T-helper 1 cell treated with Interleukin-12 subunit alpha and Interleukin-12 subunit beta and Interleukin-4 antibody, amounts not matched to agents 30 μg/mL and 1 μg/mL, for 36 hours (primary cell): ENCODE measurements at regions not wholly inside any gene's neighbourhood (a gene's known extent, or its start where the extent isn't known, plus 50 kb on each side); places are given as distances from the start of the nearest gene placed in this dataset.

Experiments used
- H3K27ac Mint-ChIP-seq: one replicate; pipeline ENCODE4 v1.8.0; 2021; ENCODE audit warnings: mild to moderate bottlenecking, mixed read lengths
- H3K27me3 Mint-ChIP-seq: one replicate; pipeline ENCODE4 v1.8.0; 2021; ENCODE audit warnings: low read depth, mixed read lengths
- H3K36me3 Mint-ChIP-seq: one replicate; pipeline ENCODE4 v1.8.0; 2021; ENCODE audit warnings: low read depth, mixed read lengths
- H3K4me1 Mint-ChIP-seq: one replicate; pipeline ENCODE4 v1.8.0; 2021; ENCODE audit warnings: low read depth, mixed read lengths
- H3K4me3 Mint-ChIP-seq: one replicate; pipeline ENCODE4 v1.8.0; 2021; ENCODE audit warnings: mild to moderate bottlenecking, moderate library complexity, mixed read lengths
- H3K9me3 Mint-ChIP-seq: one replicate; pipeline ENCODE4 v1.8.0; 2021; ENCODE audit warnings: mixed read lengths

DNA sequence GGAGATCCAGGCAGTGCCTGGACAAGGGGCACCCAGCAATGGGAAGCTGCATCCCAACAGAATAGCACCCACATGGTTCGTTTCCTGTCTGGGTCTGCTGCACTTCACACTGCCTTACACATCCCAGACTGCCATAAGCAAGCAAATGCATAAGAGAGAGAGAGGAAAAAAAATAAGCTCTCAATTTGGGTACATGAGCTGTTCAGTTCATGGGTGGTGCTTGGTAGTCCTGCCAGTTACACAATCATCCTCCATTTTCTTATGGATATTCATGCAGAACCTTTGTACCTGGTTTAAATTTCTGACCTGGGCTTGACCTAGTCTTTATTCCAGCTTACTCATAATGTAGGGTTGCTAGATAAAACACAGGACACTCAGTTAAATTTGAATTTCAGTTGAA, 733.6 kb downstream of the TNS3 start:
- Mint-ChIP-seq H3K27me3 (no peaks in the 10 kb centered on the region), H3K36me3 (no peaks in the 10 kb centered on the region), H3K4me3 (no peak overlapping the region), H3K9me3 (peaks cover 4% of the 10 kb centered on the region), H3K4me1 (no peaks in the 10 kb centered on the region), H3K27ac (no peak overlapping the region)

DNA sequence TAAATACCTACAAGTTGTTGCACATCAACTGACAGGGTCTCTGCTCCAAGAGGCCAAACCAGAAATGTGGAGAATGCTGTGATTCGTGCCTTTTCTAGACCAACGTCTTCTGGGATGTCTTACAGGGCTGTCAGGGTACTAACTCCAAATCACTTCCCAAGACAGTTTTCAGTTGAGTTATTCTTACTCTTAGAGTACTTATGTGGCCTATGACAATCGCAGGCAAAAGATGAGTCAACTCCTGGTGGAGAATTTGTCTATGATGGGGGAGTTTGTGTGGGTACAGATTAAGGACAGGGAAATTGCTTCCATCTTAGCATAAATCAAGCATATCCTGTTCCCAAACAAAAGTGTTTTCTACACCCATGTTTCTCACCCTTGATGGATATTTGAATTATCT, 734.8 kb downstream of the TNS3 start:
- Mint-ChIP-seq H3K4me3 (no peak overlapping the region), H3K4me1 (no peaks in the 10 kb centered on the region), H3K27me3 (no peaks in the 10 kb centered on the region), H3K36me3 (no peaks in the 10 kb centered on the region), H3K9me3 (peaks cover 4% of the 10 kb centered on the region), H3K27ac (no peak overlapping the region)

DNA sequence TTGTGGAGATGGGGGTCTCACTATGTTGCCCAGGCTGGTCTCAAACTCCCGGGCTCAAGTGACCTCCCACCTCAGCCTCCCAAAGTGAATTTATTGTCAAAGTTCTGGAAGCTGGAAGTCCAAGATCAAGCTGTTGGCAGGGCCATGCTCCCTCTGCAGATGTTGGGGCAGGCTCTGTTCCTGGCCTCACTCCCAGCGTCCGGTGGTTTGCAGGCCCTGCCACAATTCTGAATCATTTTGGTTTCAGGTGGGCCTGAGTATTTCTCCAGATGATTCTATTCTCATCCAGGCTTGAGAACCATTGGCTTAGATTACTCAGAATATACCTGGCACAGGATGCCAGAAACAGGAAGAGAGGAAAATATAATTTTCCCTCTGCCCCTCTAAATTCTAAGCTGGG, 737.4 kb downstream of the TNS3 start:
- H3K27me3 Mint-ChIP-seq: no peaks in the 10 kb centered on the region
- no peak overlapping the region for H3K4me3 Mint-ChIP-seq

DNA sequence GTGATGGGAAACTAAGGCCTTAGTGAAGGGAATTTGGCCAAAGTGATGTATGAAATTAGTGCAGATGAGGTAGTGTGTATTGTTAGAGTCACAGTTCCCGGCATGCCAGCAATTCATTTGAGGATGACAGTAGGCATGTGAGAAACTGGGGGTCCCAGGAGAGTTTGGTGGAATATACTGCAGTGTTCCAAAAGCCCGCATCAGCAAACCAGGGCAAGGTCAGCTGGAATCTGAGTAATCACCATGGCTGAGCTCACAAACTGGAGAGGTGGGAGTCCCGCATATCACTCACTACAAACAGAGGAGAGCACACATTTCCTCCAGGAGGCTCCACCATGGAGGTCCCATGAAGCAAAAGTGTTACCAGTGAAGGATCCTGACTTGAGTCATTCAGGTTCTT, 740.7 kb downstream of the TNS3 start:
- Mint-ChIP-seq H3K4me1 (no peaks in the 10 kb centered on the region), H3K36me3 (no peaks in the 10 kb centered on the region), H3K9me3 (peaks cover 1% of the 10 kb centered on the region), H3K27ac (no peak overlapping the region), H3K27me3 (no peaks in the 10 kb centered on the region), H3K4me3 (no peak overlapping the region)

More for the DNA sequence above, 737.4 kb downstream of the TNS3 start:
- no peaks in the 10 kb centered on the region for H3K36me3 Mint-ChIP-seq
- peaks cover 4% of the 10 kb centered on the region for H3K9me3 Mint-ChIP-seq
- no peak overlapping the region for H3K27ac Mint-ChIP-seq
- H3K4me1 Mint-ChIP-seq: no peaks in the 10 kb centered on the region

DNA sequence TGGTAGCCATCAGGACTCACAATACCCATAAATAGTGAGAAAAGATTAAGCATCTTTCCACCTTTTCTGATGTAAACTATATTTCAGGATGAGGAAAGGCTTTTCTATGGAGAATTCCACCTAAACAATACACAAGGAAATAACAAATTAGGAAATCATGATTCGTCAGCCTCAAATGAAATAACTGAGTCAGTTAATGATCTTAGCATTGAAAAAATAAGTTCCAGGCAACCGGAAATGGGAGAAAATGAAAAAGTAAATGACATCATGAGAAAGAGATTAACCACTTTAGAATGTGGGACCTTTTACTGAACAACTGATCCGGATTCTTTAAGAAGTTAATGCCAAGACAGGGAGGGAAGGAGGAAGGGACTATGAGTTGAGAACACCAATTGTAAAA, 742.3 kb downstream of the TNS3 start:
- Mint-ChIP-seq H3K27ac (no peak overlapping the region), H3K4me1 (no peaks in the 10 kb centered on the region), H3K4me3 (no peak overlapping the region), H3K36me3 (no peaks in the 10 kb centered on the region), H3K9me3 (no peaks in the 10 kb centered on the region), H3K27me3 (no peaks in the 10 kb centered on the region)

DNA sequence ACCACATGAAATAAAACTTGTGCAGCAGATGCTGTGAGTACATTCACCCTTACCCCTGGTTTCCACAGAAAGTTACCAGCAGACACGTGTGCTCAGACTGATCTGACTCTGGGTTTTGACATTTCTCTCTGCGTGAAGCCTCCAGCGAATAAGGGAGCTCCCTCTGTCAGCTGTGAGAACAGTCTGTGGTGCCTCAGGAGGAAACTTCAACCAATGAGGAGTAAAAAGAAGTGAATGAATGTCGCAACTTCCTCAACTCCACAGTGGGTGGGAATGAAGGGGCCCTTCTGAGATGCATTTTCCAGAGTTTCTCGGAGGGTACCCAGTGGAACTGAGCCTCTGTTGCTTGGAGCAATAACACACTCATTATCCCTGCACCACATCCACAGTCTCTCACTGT, 743.4 kb downstream of the TNS3 start:
- Mint-ChIP-seq H3K4me1 (no peaks in the 10 kb centered on the region), H3K36me3 (no peaks in the 10 kb centered on the region), H3K4me3 (no peak overlapping the region), H3K27me3 (no peaks in the 10 kb centered on the region), H3K27ac (no peak overlapping the region), H3K9me3 (no peaks in the 10 kb centered on the region)

DNA sequence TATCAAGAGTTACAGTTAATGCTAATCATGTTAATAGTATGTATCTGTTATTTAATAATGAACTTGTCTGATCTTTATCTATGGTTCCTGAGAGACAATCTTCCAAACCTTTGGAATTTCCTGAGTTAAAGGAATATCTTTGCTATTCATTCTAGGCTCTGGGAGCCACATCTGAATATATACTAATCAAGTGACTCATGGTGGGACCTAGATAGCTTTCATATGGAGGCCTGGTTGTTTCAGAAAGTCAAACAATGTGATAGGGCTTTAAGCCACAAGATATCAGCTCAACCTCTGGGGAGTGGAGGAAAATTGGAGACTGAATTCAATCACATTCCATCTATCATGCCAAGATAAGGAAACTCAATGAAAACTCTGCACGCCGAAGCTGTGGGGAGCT, 746.4 kb downstream of the TNS3 start:
- no peaks in the 10 kb centered on the region for H3K27me3 Mint-ChIP-seq
- no peaks in the 10 kb centered on the region for H3K36me3 Mint-ChIP-seq
- no peaks in the 10 kb centered on the region for H3K9me3 Mint-ChIP-seq
- H3K4me3 Mint-ChIP-seq: no peak overlapping the region
- H3K4me1 Mint-ChIP-seq: no peaks in the 10 kb centered on the region
- no peak overlapping the region for H3K27ac Mint-ChIP-seq

DNA sequence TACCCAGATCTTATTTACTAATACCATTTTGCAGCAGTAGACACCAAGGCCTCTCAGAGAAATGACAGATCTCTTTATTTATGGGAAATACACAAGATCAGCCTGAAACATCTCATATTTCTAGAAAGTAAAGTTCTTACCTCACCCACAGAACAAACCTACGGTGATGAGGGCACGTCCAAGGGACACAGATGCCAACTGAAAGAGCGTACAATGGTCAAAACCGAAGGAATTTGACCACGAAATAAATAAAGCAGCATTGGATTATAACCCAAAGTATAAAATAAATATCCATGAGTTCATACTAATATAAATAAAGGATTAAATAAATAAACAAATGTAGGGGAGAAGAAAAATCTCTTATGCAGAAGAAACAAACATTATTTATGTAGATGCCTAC, 747.0 kb downstream of the TNS3 start:
- no peak overlapping the region for H3K27ac Mint-ChIP-seq
- no peaks in the 10 kb centered on the region for H3K27me3 Mint-ChIP-seq
- H3K36me3 Mint-ChIP-seq: no peaks in the 10 kb centered on the region
- no peak overlapping the region for H3K4me3 Mint-ChIP-seq
- H3K9me3 Mint-ChIP-seq: no peaks in the 10 kb centered on the region
- no peaks in the 10 kb centered on the region for H3K4me1 Mint-ChIP-seq

DNA sequence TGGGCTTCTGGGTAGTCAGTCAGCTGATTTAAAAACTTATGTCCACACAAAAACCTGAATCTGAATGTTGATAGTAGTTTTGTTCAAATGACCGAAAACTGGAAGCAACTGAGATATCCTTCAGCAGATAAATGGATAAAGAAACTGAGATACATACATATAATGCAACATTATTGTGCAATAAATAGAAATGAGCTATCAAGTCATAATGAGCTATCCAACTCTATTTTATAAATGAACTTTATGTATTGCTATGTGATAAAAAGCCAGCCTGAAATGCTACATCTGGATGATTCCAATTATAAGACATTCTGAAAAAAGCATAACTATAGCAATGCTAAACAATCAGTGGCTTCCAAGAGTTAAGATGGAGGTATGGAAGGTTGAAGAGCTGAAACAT, 748.7 kb downstream of the TNS3 start:
- Mint-ChIP-seq H3K27ac (no peak overlapping the region), H3K9me3 (peaks cover 4% of the 10 kb centered on the region), H3K4me3 (no peak overlapping the region), H3K4me1 (no peaks in the 10 kb centered on the region), H3K27me3 (no peaks in the 10 kb centered on the region), H3K36me3 (no peaks in the 10 kb centered on the region)

DNA sequence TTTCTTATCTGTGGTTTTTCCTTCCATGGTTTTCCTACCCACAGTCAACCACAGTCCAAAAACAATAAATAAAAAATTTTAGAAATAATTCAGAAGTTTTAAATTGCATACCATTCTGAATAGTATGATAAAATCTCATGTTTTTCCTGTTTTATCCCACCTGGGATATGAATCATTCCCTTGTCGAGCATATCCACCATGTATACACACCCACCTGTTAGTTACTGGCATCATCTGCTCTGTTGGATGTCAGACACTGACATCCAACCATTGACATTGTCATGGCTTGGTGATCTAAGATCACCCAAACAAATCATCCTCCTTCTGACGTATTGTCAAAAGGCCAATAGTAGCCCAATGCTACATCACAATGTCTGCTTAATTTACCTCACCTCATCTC, 749.8 kb downstream of the TNS3 start:
- Mint-ChIP-seq H3K27me3 (no peaks in the 10 kb centered on the region), H3K4me3 (no peak overlapping the region), H3K36me3 (no peaks in the 10 kb centered on the region), H3K27ac (no peak overlapping the region), H3K9me3 (peaks cover 5% of the 10 kb centered on the region), H3K4me1 (no peaks in the 10 kb centered on the region)

DNA sequence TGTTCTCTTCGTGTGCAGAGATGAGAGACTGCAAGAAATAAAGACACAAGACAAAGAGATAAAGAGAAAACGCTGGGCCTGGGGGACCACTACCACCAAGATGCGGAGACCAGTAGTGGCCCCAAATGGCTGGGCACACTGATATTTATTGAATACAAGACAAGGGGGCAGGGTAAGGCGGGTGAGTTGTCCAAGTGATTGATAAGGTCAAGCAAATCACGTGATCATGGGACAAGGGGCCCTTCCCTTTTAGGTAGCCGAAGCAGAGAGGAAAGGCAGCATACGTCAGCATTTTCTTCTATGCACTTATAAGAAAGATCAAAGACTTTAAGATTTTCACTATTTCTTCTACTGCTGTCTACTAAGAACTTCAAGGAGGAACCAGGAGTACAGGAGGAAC, 762.1 kb downstream of the TNS3 start:
- Mint-ChIP-seq H3K27me3 (no peaks in the 10 kb centered on the region), H3K9me3 (peaks cover 15% of the 10 kb centered on the region), H3K36me3 (no peaks in the 10 kb centered on the region), H3K4me1 (no peaks in the 10 kb centered on the region), H3K27ac (no peak overlapping the region), H3K4me3 (no peak overlapping the region)

DNA sequence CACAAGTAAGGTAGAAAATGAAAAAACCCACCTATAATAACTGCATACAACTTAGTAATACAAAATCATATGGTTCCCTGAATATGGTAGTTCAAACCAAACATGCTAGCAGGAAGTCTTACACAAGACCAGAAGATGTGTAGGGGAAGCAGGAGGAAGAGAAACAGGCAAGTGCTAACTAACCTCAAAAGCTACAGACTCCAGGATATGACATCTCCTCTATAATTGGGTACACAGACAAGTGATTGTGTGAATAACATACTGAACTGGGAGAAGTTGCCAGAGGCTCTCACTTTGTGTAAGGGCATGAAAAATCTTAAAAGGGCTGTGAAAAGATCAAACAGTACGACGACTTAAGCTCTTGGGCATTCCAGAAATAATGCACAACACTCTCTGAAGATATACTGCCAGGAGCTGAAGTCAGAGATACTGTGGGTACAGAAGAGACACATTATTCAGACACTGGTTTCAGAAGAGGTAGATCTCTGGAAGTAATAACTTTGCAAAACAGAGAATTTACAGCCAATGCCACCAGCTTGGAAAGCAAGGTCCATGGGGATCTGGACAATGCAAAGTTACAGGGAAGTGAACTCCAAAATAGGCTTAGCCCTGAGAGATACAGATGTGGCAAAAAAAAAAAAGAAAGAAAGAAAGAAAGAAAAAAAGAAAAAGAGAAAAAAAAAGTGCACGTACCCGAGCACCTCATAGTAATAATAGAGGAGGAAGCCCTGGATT, 767.2 kb downstream of the TNS3 start:
- no peaks in the 10 kb centered on the region for H3K36me3 Mint-ChIP-seq
- H3K4me1 Mint-ChIP-seq: no peaks in the 10 kb centered on the region
- no peaks in the 10 kb centered on the region for H3K27me3 Mint-ChIP-seq
- H3K9me3 Mint-ChIP-seq: peaks cover 25% of the 10 kb centered on the region
- H3K27ac Mint-ChIP-seq: no peak overlapping the region
- no peak overlapping the region for H3K4me3 Mint-ChIP-seq

DNA sequence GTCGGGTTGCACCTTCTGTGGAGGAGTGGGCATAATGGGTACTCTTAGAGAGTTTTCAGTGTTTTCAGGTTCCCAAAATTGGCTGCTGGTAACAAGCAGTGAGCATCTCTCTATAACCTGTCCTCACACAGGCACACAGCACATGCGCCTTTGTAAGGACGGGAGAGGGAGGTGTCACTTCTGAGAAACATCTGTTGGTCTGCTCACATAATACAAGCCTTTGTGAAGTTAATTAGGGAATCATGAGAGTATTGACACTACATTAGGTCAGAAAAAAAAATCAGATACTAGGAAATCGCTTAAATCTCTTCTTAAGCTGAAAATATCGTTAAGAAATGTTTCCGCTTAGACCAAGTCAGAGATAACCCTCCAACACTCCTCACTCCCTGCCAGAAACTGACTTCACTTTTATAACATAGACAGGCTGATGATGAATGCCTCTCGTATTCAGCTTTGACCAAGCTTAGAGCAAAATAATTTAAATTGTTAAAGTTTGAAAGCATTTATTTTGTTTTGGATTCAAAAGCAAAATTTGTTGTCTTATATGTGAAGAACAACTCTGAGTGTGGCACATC, 769.7 kb downstream of the TNS3 start:
- H3K36me3 Mint-ChIP-seq: no peaks in the 10 kb centered on the region
- H3K27me3 Mint-ChIP-seq: no peaks in the 10 kb centered on the region
- peaks cover 31% of the 10 kb centered on the region for H3K9me3 Mint-ChIP-seq
- H3K27ac Mint-ChIP-seq: no peak overlapping the region
- no peaks in the 10 kb centered on the region for H3K4me1 Mint-ChIP-seq
- no peak overlapping the region for H3K4me3 Mint-ChIP-seq

DNA sequence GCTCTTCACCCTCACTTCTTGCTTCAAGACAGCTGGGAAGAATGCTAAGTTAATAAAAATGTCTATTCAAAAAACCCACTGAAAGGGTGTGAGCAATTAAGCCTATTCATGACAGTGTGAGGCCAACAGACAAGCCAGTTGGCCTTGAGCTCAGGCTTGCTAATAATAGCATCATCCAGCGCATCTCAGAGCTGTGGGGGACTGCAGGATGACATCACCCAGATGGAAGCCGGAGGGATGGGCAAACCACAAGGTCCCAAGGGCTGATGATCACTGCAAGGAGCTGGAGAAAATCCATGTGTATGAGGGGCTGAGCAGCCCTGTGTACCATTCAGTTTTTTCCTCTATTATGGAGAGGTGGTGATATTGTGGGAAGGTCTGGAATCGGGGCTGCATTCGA, 770.4 kb downstream of the TNS3 start:
- H3K4me1 Mint-ChIP-seq: no peaks in the 10 kb centered on the region
- H3K4me3 Mint-ChIP-seq: no peak overlapping the region
- H3K27ac Mint-ChIP-seq: no peak overlapping the region
- no peaks in the 10 kb centered on the region for H3K36me3 Mint-ChIP-seq
- H3K9me3 Mint-ChIP-seq: peaks cover 32% of the 10 kb centered on the region
- no peaks in the 10 kb centered on the region for H3K27me3 Mint-ChIP-seq

DNA sequence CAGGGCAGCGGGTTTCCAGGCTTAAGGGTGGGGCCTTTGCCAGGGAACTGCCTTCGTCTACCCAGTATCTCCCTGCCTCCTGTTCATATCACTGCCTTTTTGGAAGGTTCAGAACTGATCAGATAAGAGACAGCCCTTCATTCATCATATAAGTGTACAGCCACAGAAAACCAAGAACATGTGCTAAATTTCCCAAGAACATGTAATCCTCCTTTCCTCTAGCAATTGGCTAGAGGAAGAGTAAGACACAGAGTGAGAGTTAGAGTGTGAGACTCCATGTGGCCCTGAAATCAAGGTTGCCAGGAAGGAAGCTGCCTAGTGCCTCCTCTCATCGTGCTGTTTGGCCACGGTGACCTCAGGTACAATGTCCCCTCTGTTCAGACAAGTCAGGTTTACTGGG, 770.9 kb downstream of the TNS3 start:
- H3K4me3 Mint-ChIP-seq: no peak overlapping the region

DNA sequence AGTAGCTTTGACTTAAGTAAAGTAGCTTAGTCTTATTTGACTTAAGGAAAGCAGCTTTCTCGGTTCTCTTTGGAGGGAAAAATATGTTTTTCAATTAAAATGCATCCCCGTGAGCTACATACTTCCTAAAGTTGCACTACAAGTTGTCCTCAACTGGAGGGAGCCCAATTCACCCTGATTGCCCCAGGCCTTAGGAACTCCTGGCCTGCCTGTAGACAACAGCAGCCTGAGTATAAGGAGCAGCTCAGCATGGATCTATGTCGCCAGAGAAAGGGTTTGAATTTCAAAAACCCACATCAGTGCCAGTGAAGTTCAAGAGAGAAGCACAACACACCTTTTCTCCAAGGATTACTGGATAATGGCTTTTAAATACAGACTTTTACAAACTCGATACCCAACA, 772.0 kb downstream of the TNS3 start:
- H3K4me1 Mint-ChIP-seq: no peaks in the 10 kb centered on the region
- H3K36me3 Mint-ChIP-seq: no peaks in the 10 kb centered on the region
- H3K27me3 Mint-ChIP-seq: no peaks in the 10 kb centered on the region
- no peak overlapping the region for H3K27ac Mint-ChIP-seq
- no peak overlapping the region for H3K4me3 Mint-ChIP-seq
- H3K9me3 Mint-ChIP-seq: peaks cover 35% of the 10 kb centered on the region

More for the DNA sequence above, 770.9 kb downstream of the TNS3 start:
- Mint-ChIP-seq H3K27ac (no peak overlapping the region), H3K36me3 (no peaks in the 10 kb centered on the region), H3K27me3 (no peaks in the 10 kb centered on the region), H3K9me3 (peaks cover 32% of the 10 kb centered on the region), H3K4me1 (no peaks in the 10 kb centered on the region)
